WI38 (cell line): ENCODE measurements at regions not wholly inside any gene's neighbourhood (a gene's known extent, or its start where the extent isn't known, plus 50 kb on each side); places are given as distances from the start of the nearest gene placed in this dataset.

Source experiments
- H3K4me3 ChIP-seq: 2 replicates; pipeline ENCODE4 v1.5.1; 2011; ENCODE audit warnings: low read depth, mild to moderate bottlenecking, control low read depth, low read length
- TF ChIP-seq, protein P1 (sequence below): IDR thresholded peaks from 2 replicates; pipeline ENCODE4 v1.5.1; 2012; ENCODE audit warnings: low read depth, mild to moderate bottlenecking, control low read depth, low read length

DNA sequence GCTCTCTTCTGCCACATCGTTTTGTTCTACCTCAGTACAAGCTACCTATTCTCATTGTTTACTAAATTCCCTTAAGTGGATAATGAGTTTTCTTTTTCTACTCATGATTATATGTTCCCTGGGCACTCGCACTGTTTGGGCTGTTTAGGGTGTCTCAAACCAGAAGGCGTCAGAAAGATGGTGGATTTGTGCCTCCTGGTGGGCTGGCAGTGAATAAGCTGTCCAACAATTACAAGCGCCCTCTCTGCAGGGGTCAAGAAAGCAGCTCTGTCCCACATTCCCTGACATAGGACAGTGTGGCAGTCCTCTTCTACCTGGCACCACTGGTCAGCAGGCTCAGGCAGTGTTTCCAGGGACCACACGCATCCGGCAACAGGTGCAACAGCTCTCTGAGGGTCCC lies 173.4 kb upstream of the PPP2R3A start:
- TF ChIP-seq, protein P1, sequence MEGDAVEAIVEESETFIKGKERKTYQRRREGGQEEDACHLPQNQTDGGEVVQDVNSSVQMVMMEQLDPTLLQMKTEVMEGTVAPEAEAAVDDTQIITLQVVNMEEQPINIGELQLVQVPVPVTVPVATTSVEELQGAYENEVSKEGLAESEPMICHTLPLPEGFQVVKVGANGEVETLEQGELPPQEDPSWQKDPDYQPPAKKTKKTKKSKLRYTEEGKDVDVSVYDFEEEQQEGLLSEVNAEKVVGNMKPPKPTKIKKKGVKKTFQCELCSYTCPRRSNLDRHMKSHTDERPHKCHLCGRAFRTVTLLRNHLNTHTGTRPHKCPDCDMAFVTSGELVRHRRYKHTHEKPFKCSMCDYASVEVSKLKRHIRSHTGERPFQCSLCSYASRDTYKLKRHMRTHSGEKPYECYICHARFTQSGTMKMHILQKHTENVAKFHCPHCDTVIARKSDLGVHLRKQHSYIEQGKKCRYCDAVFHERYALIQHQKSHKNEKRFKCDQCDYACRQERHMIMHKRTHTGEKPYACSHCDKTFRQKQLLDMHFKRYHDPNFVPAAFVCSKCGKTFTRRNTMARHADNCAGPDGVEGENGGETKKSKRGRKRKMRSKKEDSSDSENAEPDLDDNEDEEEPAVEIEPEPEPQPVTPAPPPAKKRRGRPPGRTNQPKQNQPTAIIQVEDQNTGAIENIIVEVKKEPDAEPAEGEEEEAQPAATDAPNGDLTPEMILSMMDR: no peak
- H3K4me3 ChIP-seq: no peak overlapping the region

GRCh38 chr3:135792858-135793475 lies 172.6 kb upstream of the PPP2R3A start:
- TF ChIP-seq, protein P1: no peak
- no peak overlapping the region for H3K4me3 ChIP-seq

DNA sequence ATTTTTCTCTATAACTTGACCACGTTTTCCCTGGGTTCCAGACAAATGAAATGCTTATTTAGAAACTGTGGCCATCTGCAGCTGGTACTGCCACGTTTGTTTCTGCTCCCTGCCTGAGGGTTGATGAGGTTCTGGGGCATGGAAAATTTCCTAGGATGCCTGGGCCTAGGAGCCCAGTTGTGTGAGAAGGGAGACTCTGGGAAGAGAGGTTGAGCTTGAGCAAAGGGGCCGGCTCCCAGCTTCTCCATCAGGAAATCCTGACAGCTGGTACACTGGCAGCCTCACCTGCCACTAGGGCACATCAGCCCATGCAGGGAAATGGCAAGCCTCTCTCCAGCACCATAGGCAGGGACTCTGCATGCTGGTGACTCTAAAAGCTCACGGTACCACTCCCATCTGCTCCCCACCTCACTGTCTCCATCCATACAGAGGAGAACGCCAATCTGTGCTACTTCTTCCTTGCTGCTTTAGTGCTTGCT lies 165.4 kb upstream of the PPP2R3A start:
- TF ChIP-seq, protein P1: no peak

DNA sequence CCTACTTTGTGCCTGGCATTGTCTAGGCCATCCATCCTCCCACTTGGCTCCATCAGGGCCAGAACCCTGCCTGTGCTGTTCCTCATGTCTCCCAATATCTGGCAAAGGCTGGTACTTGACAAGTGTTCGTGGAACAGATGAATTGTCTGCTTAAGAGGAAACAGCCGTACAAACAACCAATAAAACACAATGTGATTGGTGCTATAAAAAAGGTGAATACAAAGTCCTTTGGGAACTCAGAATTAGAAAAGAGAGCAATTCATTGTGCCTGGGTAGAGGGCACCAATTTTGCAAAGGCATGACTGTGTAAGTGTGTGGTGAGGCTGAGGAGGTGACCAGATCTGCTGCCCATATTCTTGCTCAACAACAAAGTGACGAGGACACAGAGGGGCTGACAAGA lies 164.5 kb upstream of the PPP2R3A start:
- no peak overlapping the region for H3K4me3 ChIP-seq
- TF ChIP-seq, protein P1: no peak

More for the DNA sequence above, 165.4 kb upstream of the PPP2R3A start:
- H3K4me3 ChIP-seq: no peak overlapping the region

- TF ChIP-seq, protein P1: no peak
- no peak overlapping the region for H3K4me3 ChIP-seq
Measured at GRCh38 chr3:135802171-135802570, 163.4 kb upstream of the PPP2R3A start.

GRCh38 chr3:135803028-135803692 lies 162.4 kb upstream of the PPP2R3A start:
- no peak overlapping the region for H3K4me3 ChIP-seq
- TF ChIP-seq, protein P1: no peak

GRCh38 chr3:135805752-135806151 lies 159.8 kb upstream of the PPP2R3A start:
- H3K4me3 ChIP-seq: no peak overlapping the region
- TF ChIP-seq, protein P1: no peak
